ENCODE measurements at regions not wholly inside any gene's neighbourhood (a gene's known extent, or its start where the extent isn't known, plus 50 kb on each side); places are given as distances from the start of the nearest gene placed in this dataset.

DNA sequence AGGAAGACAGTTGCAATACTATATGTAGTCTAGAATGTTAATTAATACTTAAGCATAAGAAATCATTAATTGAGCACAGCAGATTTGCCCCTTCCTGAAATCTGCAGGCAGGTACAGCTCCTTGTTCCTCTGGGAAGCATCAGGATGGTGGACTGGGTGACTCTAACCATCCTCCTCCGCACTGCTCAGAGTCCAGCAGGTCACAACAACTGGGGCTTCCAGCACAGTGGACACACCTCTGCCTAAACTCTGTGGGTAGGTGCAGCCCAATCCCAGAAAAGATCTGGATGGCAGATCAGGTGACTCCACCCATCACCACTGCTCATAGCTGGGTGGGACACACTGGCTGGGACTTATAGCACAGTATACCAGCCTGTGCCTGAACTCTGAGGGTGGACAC, 189.9 kb upstream of the TMCO5A start:
- H3K4me1 Mint-ChIP-seq (ENCODE audit: low read depth in 2 of 2), result no peaks in the 10 kb centered on the region
- peaks cover 12% of the 10 kb centered on the region for H3K9me3 Mint-ChIP-seq
- DNase-seq (ENCODE audit: low spot score), result no peak
- H3K36me3 Mint-ChIP-seq, result peaks cover 6% of the 10 kb centered on the region
- no peak overlapping the region for H3K4me3 Mint-ChIP-seq
- H3K27ac Mint-ChIP-seq, result no peak overlapping the region
- H3K27me3 Mint-ChIP-seq, result no peaks in the 10 kb centered on the region
- no peak for ATAC-seq

- peaks cover 6% of the 10 kb centered on the region for H3K36me3 Mint-ChIP-seq
- H3K27me3 Mint-ChIP-seq, result no peaks in the 10 kb centered on the region
- no peak for DNase-seq (ENCODE audit: low spot score)
- H3K4me3 Mint-ChIP-seq, result no peak overlapping the region
- no peak overlapping the region for H3K27ac Mint-ChIP-seq
- no peaks in the 10 kb centered on the region for H3K4me1 Mint-ChIP-seq (ENCODE audit: low read depth in 2 of 2)
- no peak for ATAC-seq
- H3K9me3 Mint-ChIP-seq, result peaks cover 14% of the 10 kb centered on the region
Measured at GRCh38 chr15:37751401-37751800, 183.0 kb upstream of the TMCO5A start.

DNA sequence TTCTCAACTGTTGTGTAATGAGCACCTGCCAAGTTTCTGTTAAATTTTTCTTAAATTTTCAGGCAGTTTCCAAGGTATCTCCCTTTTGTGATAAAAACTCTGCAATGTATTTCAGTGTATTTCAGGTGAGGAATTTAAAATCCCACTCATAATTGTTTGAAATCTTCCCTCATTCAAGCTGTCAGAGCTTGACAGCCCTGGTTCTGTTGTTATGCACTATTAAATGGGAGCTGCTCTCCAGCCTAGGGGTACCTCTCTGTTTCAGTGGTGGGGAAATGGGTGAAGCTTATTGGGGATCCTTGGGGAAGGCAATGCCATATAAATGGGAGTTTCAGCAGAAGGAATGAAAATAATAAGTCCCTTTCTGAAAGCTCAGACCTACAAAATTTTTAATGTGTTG, 178.0 kb upstream of the TMCO5A start:
- Mint-ChIP-seq H3K27ac (no peak overlapping the region), H3K27me3 (no peaks in the 10 kb centered on the region), H3K4me3 (no peak overlapping the region), H3K4me1 (ENCODE audit: low read depth in 2 of 2) (no peaks in the 10 kb centered on the region), H3K36me3 (no peaks in the 10 kb centered on the region), H3K9me3 (no peaks in the 10 kb centered on the region)
- no peak for DNase-seq (ENCODE audit: low spot score)
- no peak for ATAC-seq

DNA sequence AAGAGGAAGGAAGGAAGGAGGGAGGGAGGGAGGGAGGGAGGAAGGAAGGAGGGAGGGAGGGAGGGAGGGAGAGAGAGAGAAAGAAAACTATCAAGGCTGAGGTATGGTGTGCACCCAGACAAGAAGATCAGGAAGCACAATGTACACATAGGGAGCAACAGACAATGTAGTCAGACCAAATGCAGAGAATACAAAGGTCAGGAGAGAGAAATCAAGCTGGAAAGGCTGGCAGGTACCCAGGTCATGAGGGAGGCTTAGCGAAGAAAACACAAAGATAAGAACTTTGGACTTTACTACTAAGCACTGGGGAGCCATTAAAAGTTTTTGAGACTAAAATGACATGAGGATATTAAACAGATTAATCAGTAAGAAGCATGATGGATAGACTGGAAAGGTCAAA, 176.0 kb upstream of the TMCO5A start:
- ATAC-seq (no peak), DNase-seq (ENCODE audit: low spot score) (no peak)
- Mint-ChIP-seq H3K4me3 (no peak overlapping the region), H3K9me3 (no peaks in the 10 kb centered on the region), H3K27me3 (no peaks in the 10 kb centered on the region), H3K4me1 (ENCODE audit: low read depth in 2 of 2) (no peaks in the 10 kb centered on the region), H3K36me3 (no peaks in the 10 kb centered on the region), H3K27ac (no peak overlapping the region)

DNA sequence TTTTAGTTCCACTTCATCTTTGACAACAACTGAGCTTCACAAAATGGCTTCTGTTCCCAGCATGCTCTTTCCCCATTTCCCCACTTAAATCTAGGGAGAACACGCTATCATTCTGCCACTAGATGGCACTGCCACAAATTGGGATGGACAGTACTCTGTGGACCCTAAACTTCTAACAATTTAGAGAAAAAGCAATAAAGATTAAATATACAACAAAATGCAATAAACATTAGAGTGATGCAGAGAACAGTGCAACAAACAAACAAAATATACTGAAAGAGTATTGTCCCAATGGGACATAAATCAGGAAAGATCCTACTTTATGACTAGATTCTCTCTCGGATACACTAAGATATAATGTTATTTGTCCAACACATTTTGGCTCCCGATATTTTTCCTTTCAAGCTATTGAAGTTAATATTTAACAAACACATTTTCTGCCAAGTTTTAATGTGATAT, 169.7 kb upstream of the TMCO5A start:
- Mint-ChIP-seq H3K27me3 (peaks cover 2 to 6% of the 10 kb centered on the region in 2 donors), H3K36me3 (no peaks in the 10 kb centered on the region), H3K9me3 (no peaks in the 10 kb centered on the region), H3K27ac (no peak overlapping the region), H3K4me1 (ENCODE audit: low read depth in 2 of 2) (peaks cover 6 to 14% of the 10 kb centered on the region in 2 donors), H3K4me3 (no peak overlapping the region)
- ATAC-seq, result no peak
- DNase-seq (ENCODE audit: low spot score), result no peak

DNA sequence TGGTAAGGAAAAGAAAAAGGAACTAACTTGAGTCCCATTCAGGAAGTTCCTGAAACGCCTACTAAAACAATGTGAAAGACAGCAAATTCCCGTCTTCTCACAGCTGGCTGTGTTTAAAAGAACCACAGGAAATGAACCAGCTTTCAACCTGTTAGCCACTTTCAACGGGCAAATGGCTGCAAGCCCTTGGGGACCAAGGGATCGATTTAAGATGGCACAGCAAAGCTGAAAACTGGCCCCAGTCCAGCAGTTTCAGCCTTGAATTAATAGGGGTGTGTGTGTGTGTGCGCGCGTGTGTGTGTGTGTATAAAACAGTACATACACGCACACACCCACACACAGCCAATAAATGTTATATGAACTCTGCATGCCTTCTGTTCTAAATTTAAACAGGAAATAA, 168.7 kb upstream of the TMCO5A start:
- H3K27me3 Mint-ChIP-seq, result peaks cover 2 to 6% of the 10 kb centered on the region in 2 donors

DNA sequence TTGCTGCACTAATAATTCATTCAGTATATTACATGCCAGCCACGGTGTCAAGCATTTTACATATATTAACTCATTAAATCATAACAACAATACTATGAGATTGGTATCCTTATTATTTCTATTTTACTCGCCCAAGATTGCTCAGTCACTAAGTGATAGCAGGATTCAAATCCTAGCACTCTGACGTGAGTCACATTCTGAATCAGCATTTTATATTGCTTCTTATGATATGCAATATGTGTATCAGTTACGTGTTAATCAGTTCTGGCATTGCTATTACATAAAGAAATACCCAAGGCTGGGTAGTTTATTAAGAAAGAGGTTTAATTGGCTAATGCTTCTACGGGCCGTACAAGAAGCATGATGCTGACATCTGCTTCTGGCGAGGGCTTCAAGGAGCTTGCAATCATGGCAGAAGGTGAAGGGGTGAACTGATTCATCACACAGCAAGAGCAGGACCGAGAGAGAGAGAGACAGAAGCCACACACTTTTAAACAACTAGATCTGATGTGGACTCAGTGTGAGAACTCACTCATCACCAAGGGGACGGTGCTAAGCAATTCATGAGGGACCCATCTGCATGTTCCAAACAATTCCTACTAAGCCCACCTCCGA, 166.5 kb upstream of the TMCO5A start:
- Mint-ChIP-seq H3K27ac (no peak overlapping the region), H3K4me1 (ENCODE audit: low read depth in 2 of 2) (peaks cover 6 to 14% of the 10 kb centered on the region in 2 donors), H3K9me3 (no peaks in the 10 kb centered on the region), H3K4me3 (no peak overlapping the region), H3K27me3 (peaks cover 2 to 6% of the 10 kb centered on the region in 2 donors), H3K36me3 (no peaks in the 10 kb centered on the region)
- ATAC-seq (no peak), DNase-seq (ENCODE audit: low spot score) (no peak)

More for the DNA sequence above, 168.7 kb upstream of the TMCO5A start:
- Mint-ChIP-seq H3K4me1 (ENCODE audit: low read depth in 2 of 2) (peaks cover 6 to 14% of the 10 kb centered on the region in 2 donors), H3K4me3 (no peak overlapping the region), H3K27ac (no peak overlapping the region), H3K9me3 (no peaks in the 10 kb centered on the region), H3K36me3 (no peaks in the 10 kb centered on the region)
- DNase-seq (ENCODE audit: low spot score), result no peak
- no peak for ATAC-seq

- no peak for ATAC-seq
- H3K4me1 Mint-ChIP-seq (ENCODE audit: low read depth in 2 of 2), result no peaks in the 10 kb centered on the region
Measured at GRCh38 chr15:37771465-37771864, 163.0 kb upstream of the TMCO5A start.

GRCh38 chr15:37773111-37773860, 161.2 kb upstream of the TMCO5A start:
- no peak for DNase-seq (ENCODE audit: low spot score)
- Mint-ChIP-seq H3K4me1 (ENCODE audit: low read depth in 2 of 2) (no peaks in the 10 kb centered on the region), H3K36me3 (no peaks in the 10 kb centered on the region), H3K9me3 (no peaks in the 10 kb centered on the region), H3K27me3 (peaks cover 0 to under 1% of the 10 kb centered on the region in 2 donors), H3K4me3 (no peak overlapping the region), H3K27ac (no peak overlapping the region)
- no peak for ATAC-seq

More at GRCh38 chr15:37771465-37771864, 163.0 kb upstream of the TMCO5A start:
- Mint-ChIP-seq H3K27ac (no peak overlapping the region), H3K4me3 (no peak overlapping the region), H3K36me3 (no peaks in the 10 kb centered on the region), H3K27me3 (peaks cover 2 to 6% of the 10 kb centered on the region in 2 donors), H3K9me3 (no peaks in the 10 kb centered on the region)
- no peak for DNase-seq (ENCODE audit: low spot score)

DNA sequence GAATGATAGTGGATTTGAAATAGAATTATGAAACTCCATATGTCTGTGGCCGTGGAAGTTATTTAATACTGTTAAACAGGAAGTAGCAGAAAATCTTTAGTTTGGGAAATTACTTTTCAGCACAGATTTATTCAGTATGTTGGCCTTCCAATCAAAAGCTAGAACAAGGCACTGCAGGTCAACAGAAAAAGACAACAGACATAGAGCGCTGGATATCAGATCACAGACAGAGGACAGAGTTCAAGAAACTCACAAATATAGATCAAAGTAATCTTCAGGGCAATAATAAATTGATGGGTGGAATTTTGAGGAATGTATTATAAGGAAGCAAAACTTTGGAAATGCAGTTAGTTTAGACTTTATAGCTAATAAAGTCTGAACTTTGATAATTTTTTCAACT, 159.5 kb upstream of the TMCO5A start:
- no peaks in the 10 kb centered on the region for H3K9me3 Mint-ChIP-seq
- no peaks in the 10 kb centered on the region for H3K4me1 Mint-ChIP-seq (ENCODE audit: low read depth in 2 of 2)
- H3K4me3 Mint-ChIP-seq, result no peak overlapping the region
- DNase-seq (ENCODE audit: low spot score), result no peak
- no peaks in the 10 kb centered on the region for H3K27me3 Mint-ChIP-seq
- ATAC-seq, result no peak
- H3K27ac Mint-ChIP-seq, result no peak overlapping the region
- no peaks in the 10 kb centered on the region for H3K36me3 Mint-ChIP-seq

DNA sequence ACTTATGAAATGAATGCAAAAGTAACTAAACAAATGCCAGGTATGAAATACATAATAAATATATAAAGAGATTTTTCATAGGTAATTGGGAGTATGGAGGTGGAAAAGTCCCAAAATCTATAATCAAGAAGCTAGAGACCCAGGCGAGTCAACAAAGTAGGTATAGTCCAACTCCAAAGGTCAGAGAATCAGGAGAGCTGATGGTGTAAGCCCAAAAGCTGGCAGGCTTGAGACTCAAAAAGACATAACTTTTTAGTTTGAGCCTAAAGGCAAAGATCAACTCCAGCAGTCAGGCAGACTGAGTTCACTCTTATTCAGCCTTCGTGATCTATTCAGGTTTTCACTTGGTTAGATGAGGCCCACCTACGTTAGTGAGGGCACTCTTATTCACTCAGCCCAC, 157.4 kb upstream of the TMCO5A start:
- Mint-ChIP-seq H3K4me3 (no peak overlapping the region), H3K27me3 (no peaks in the 10 kb centered on the region), H3K4me1 (ENCODE audit: low read depth in 2 of 2) (no peaks in the 10 kb centered on the region), H3K36me3 (no peaks in the 10 kb centered on the region), H3K9me3 (no peaks in the 10 kb centered on the region), H3K27ac (no peak overlapping the region)
- ATAC-seq, result no peak
- DNase-seq (ENCODE audit: low spot score), result no peak

DNA sequence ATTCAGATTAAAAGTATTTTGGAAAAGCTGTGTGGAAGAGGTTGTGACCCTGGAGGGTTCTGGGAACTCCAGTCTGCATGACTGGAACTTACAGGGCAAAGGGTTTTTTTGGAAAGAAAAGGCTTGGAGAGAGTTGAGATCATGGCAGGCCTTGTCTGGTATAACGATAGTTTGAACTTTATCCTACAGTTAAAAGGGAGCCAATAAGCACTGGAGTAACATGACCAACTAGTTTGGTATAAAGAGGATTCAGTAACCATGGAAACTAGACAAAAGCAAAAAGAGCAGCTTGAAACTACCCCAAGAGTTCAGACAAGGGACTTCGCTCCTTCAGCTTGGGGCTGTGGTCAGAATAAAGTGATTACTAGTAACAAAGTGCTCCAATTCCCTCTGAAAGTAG, 151.2 kb upstream of the TMCO5A start:
- H3K4me1 Mint-ChIP-seq (ENCODE audit: low read depth in 2 of 2), result no peaks in the 10 kb centered on the region
- H3K4me3 Mint-ChIP-seq, result no peak overlapping the region
- no peaks in the 10 kb centered on the region for H3K9me3 Mint-ChIP-seq
- DNase-seq (ENCODE audit: low spot score) (no peak), ATAC-seq (no peak)
- H3K36me3 Mint-ChIP-seq, result no peaks in the 10 kb centered on the region
- no peaks in the 10 kb centered on the region for H3K27me3 Mint-ChIP-seq
- H3K27ac Mint-ChIP-seq, result no peak overlapping the region

GRCh38 chr15:37788330-37788729, 146.1 kb upstream of the TMCO5A start:
- ATAC-seq (no peak), DNase-seq (ENCODE audit: low spot score) (no peak)
- H3K4me3 Mint-ChIP-seq, result no peak overlapping the region
- peaks cover 3% of the 10 kb centered on the region for H3K9me3 Mint-ChIP-seq
- no peaks in the 10 kb centered on the region for H3K27me3 Mint-ChIP-seq
- no peak overlapping the region for H3K27ac Mint-ChIP-seq
- H3K36me3 Mint-ChIP-seq, result no peaks in the 10 kb centered on the region
- no peaks in the 10 kb centered on the region for H3K4me1 Mint-ChIP-seq (ENCODE audit: low read depth in 2 of 2)

DNA sequence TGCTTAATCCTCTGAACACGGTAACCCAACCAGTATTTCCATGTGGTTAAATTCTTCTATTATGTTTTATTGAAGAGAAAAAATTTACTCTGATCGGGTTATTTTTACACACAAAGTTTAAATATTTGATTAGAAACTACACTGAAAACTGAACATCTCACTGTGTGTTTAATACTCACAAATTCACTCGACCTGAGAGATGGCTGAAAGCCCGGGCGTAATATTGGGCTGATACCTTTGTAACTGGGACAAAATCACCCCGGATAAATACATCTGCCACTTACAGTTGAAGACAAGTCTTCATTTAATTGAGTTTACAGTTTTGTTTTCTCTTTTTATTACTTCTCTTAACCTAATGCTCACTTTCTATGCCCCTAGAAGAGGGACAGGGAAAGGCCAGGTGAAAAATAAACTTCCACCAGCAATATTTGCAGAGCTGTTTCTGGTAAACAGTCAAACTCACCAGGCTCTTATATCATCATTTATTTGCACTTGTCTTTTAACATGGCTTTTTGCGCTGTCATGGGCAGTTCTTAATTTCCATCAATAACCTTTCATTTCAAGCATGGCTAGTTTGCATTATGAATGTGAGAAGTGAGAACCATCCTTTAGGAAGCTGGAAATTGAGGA, 145.6 kb upstream of the TMCO5A start:
- no peak overlapping the region for H3K4me3 Mint-ChIP-seq
- H3K27me3 Mint-ChIP-seq, result no peaks in the 10 kb centered on the region
- H3K9me3 Mint-ChIP-seq, result peaks cover 3% of the 10 kb centered on the region
- ATAC-seq (no peak), DNase-seq (ENCODE audit: low spot score) (no peak)
- no peaks in the 10 kb centered on the region for H3K36me3 Mint-ChIP-seq
- H3K4me1 Mint-ChIP-seq (ENCODE audit: low read depth in 2 of 2), result no peaks in the 10 kb centered on the region
- no peak overlapping the region for H3K27ac Mint-ChIP-seq
